HG03159 (cell line): ENCODE measurements at regions not wholly inside any gene's neighbourhood (a gene's known extent, or its start where the extent isn't known, plus 50 kb on each side); places are given as distances from the start of the nearest gene placed in this dataset.
A peak's percentile ranks its signal among the peaks of the same experiment; 100 is the strongest.
"Not testable (repeated sequence)": the region's sequence is repeated elsewhere in the genome, so short reads cannot be mapped to it uniquely, and the experiment has no call there.

Experiments
- ATAC-seq: cut with Tn5 transposase; IDR thresholded peaks from one replicate; pipeline ENCODE4 v1.9.1; 2021; ENCODE audit warnings: mild to moderate bottlenecking, moderate library complexity; ENCODE audit not compliant: unreplicated experiment

DNA sequence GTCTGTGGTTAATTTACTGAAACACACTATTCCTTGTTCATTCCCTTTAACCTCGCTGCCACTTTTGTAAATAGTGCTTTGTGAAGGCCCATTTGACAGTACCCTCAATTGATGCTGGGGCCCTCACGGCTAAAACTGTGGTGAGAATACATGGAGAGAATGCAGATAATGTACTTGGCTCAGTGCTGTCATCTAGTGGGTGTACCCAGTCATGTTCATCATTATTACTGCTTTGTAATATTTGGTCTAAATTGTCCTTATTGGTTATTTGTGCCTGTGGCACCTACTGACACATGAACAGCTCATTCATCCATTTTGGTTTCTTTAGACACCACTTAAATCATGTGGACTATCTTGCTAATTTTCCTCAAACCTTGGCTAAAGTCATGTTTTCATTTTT, 543.6 kb downstream of the EDEM1 start:
- peak; percentile 47 for ATAC-seq

DNA sequence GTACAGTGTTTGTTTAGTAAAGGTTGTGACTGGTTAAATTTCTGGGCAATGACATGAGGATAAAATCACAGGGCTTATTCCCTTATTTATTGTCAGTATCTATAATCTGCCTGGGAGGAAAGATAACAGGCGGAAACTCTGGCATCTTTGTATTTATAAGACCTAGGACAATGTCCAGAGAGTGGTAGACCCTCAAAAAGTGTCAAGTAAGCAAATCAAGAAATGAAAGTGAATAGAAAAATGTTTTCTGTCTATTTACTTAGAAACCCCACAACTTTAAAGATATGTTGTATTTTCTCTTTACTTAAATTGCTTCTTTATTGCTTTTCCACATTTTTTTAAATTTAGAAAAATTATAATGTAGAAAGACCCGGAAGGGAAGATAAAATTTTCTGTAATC, 544.6 kb downstream of the EDEM1 start:
- no peak for ATAC-seq

DNA sequence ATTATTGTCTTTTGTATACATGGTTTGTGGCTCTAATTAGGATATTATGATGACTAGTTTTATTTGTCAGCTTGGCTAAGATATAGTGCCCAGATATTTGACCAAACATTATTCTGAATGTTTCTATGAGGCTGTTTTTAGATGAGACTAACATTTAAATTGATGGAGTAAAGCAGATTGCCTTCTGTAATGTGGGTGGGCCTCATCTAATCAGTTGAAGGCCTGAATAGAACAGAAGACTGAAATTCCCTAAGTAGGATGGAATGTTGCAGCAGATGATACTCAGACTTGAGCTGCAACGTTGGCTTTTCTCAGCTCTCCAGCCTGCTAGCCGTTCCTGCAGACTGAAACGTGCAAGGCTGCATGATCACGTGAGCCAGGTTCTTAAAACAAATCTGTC, 546.5 kb downstream of the EDEM1 start:
- no peak for ATAC-seq

DNA sequence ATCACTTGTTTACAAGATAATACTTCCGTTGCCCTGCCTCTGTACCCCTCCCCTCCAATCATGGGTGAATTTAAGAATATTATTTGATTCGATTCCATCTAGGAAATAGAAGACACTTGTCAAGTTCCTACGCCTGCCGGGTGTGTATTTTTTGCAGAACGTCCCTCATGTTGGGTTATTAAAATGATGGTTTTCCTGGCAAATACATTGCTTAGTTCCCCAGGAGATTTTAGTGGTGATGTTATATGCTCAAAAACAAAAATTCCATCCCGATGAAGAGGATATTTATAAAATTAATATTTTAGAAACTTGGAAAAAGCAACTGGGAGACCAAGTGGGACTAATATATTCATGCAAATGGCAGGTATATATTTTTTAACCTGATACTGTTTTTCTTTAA, 548.4 kb downstream of the EDEM1 start:
- no peak for ATAC-seq

DNA sequence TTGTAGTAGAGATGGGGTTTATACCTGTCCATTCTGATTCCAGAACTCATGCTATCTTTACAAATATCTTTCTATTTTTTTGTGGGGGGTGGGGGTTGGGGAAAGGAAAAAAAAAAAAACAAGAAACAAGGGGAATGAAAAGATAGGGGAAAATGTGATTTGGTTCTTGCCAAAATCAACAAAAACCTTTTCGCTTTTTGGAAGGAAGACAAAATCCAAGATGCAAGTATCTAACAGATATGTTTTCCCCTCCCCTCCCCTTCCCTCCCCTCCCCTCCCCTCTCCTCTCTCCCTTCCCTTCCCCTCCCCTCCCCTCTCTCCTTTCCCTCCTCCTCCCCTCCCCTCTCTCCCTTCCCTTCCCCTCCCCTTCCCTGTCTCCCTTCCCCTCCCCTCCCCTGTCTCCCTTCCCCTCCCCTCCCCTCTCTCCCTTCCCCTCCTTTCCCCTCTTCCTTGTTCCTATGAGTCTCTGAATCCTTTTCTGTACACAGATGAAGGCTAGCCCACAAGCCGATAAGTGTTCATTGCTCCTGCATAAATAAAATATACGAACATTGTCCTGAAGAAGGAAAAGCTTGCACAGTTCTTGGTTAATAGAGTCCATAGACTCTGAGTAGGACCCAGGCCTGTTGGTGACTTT, 551.9 kb downstream of the EDEM1 start:
- ATAC-seq = no peak

DNA sequence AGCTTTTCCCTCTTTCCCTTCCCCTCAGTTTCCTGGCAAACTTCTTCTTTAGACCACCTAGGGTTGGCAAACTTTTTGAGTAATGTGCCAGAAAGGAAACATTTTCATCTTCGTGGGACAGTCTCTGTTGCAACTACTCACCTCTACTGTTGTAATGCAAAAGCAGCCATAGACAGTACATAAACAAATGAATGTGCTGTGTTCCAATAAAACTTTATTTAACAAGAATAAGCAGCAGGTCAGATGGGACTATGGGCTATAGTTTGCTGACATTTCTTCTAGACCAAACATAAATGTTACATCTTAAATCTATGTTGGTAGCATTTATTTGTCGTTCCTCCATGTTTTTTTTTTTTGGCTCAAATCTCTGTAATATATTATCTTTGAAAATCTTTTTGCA, 552.4 kb downstream of the EDEM1 start:
- no peak for ATAC-seq

DNA sequence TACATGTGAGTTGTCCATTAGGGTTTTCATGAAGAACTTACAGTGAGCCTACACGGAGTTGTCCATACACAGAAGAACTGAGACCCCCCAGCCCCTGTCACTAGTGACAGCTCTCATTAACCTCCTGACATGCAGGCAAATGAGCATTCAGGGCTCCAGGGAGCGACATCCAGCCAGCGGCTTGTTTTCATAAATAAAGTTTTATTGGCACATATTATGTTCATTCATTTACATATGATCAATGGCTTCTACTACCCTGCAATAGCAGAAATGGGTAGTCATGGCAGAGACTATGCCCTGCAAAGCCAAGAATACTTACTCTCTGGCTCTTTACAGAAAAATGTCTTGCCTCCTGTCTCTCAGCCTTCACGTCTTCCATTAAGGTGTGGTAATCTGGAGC, 553.5 kb downstream of the EDEM1 start:
- no peak for ATAC-seq

DNA sequence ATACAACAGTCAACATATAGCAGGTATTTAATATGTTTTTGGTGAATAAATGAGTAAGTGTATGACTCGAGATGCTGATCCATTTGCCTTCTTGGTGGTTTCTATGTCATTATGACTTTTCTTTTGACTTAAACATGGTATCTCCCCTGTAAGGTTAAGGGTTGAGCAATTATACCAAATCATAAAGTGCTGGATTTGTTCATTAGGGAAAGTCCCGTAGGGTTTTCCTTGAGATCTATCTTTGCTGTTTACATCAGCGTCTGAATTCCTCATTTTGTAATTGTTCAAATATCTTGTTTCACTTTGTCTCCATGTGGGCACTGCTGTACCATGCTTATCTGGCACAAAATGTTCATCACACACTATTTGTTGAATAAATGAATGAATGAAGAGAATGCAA, 562.6 kb downstream of the EDEM1 start:
- ATAC-seq = no peak

DNA sequence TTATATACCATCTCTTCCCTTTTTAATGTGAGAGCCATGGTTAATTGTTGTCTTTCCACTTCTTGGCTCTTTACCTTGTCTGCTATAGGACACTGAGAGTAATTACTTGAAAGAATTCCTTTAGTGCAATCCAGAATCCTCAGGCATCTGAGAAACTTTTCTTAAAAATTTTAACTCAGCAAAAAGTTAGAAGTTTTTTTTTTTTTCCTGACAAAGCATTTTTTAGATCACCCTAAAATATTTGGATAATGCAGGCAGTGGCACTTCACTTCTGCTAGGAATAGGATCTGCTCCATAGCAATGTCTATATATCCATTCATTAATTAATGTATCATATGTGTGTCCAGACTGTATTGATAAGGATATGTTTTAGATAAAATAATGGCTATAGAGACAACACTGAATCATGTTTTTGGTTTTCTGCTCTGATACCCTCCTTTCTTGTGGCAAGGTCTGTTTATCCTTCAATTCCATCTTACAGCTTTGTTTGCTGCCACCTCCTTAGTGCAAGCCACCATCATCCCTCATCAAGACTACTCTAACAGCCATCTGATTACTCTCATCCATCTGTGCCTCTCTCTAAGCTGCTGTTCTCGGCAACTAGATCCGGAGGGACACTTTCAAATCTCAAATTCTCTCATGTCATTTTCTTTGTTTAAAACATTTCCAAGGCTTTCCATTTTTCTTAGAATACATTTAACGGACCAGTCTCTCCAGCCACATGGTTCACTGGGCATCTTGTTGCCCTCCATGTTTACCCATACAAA, 563.5 kb downstream of the EDEM1 start:
- ATAC-seq = no peak

DNA sequence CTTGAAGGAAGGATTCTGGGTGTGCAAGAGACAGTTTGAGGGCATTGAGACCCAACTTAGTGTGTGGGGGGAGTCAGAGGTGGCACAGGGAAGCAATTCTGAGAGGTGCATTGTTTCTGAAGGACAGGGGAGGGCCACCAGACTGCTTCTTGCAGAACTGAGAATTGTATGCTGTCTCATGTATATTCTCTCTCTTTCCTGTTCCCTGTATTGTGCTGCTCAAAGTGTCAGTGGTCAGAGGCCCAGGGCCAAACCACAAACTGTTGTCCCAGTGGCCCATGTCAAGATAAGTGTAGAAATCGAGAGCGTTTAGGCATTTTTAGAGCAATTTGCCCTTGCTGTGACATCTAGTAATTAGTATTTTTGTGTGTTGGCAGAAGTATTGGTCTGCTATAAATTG, 567.1 kb downstream of the EDEM1 start:
- ATAC-seq = peak; percentile 57

DNA sequence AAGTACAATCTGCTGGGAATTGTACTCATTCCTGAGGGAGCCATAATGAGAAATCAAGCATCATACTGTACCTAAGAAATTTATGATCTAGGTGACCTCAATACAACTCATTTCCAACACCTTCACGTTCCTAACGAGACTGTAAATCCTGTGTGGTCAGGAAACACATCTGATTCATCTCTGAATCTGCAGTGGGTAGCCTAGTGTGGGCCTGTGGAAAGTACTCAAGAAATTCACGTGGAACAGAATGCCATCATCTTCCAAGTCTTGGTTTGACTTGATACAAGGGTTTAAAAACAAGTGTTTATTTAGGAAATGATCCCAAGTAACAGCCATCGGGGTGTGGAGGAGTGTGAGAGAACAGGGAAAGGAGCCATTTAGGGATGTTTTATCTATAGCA, 568.9 kb downstream of the EDEM1 start:
- no peak for ATAC-seq

DNA sequence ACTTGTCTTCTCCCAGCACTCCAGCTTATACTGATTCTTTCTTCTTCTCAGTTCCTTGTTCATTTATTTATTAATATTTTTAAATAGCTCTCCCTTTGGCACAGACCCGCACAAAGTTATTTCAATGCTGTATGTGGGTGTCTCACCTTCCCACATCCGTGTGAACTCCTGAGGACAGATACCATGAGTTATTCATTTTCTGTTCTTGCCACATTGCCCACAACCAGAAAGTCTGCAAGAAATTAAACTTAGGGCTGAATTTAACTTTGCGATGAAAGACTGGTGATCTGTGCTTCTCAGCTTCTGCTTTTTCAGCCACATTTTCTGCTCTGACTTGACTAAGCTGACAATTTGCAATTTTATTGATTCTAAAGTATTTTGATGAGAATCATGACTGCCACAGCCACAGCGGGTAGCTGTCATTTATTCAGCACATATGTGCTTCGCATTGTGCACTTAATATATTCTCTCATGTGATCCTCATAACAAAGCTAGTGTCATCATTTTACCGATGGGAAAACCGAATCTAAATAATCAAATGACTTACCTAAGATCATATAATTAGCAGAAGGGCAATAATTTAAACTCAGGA, 569.8 kb downstream of the EDEM1 start:
- ATAC-seq = no peak

DNA sequence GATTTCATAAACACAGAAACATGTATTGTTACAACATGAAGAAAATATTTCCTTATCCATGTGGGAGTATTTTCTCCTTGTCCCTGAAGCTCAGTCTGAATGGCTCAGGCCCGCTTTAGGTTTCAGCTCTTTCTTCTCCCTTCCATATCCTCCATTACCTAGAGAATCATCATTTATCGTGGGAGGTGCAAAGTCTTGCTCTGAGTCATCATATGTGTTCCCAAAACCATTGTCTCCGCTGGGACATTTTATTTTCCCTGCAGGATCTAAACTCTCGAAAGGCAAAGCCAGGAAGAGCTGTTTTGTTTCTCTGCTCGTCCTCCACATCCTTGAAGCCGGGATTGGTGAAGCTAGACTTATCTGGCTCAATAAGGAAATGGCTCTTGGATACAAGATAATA, 571.2 kb downstream of the EDEM1 start:
- ATAC-seq = no peak

DNA sequence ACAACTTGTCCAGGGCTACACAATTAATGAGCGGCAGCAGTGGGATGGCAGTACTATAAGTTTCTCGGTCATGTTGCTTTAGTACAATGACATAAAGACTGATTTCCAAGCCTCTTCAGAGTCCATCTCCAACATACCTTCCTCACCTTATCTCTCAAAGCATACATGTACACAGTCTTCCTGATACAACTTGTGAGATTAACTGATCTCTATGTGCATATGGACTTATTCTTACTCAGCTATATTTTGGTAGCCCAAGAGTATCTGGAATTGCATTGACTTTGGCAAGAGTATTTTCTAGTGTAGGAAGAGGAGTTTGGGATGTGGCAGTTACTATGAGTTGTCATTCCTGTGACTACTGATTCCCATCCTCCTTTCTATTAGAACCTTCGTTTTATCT, 575.0 kb downstream of the EDEM1 start:
- no peak for ATAC-seq

DNA sequence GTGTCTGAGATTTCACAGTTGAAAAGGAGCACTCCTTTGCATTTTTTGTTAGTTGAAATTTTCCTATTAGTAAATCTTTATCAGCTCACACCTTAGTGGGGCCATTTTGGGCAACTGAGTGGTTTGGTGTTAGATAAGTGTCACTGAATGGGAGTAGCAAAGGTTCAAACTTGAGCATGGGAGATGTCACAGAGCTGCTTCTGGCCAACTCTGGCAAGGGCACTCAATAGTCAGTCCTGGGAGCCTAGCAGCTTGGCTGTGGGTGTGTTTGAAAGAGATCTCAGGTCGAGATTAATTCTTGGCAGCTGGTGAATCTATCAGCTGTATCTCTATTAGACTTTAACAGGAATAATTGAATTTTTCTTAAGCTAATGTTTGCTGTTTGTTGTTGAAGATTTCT, 579.3 kb downstream of the EDEM1 start:
- no peak for ATAC-seq

DNA sequence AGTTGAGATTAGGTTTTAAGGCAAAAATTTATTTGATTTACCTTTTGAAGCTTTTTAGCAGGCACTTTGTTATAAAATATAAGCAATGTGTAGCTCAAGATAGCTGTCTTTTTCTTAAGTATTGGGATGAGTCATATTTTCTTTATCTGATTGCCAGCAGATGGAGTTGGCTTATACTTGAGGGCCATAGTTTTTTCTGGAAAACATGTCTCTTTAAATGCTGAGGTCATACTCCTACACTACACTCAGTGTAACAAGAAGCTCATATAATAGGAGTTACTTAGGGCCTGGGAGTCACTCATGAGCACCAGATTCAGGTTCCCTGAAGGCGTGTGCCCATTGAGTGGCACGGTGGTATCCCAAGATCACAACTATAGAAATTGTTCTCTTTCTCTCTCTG, 579.8 kb downstream of the EDEM1 start:
- no peak for ATAC-seq

DNA sequence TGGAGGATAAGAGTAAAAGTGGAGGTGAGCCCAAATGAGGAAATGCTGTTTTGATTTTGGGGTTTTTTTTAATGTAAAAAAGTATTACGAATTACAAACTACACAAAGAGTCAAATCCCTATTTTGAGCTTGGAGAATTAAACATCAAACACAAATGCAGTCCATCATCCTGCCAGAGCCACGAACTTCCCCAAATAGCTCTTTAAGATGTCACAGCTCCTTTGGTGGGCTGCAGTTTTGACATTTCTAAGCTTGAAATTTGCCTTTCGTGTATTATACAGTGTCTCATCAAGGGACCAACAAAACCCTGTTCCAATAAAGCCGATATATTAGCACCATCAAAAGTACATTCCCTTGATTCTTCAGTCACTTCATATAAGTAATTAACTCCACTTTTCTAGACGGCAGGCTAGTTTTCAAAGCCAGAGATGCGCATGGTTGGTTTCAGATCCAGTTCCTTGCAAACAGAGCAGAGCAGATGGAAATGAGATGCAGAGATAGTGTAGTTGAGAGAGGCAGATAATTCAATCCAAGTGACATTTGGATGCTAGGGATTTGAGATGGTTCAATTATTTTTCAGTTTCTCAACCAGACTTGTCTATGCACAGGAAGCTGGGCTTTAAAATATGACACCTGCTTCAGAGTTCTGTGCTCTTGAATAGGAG, 580.9 kb downstream of the EDEM1 start:
- ATAC-seq = no peak

DNA sequence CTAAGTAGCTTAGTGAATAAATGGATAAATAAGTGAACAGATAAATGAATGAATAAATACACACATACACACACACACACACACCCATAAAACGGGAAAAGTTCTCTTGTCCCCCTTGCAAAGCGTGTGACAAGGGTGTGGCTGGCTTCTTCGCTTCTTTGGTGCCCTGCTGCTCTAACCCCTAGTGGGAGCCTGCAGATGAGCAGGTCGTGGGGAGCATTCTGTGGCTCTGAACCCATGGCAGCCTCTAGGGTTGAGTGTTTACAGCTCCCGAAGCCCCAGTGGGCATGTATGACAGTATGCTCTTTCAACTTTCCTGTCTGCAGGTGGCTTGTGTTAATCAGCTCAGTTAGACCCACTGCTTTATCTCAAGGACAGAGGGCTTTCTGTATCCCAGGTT, 582.3 kb downstream of the EDEM1 start:
- no peak for ATAC-seq

DNA sequence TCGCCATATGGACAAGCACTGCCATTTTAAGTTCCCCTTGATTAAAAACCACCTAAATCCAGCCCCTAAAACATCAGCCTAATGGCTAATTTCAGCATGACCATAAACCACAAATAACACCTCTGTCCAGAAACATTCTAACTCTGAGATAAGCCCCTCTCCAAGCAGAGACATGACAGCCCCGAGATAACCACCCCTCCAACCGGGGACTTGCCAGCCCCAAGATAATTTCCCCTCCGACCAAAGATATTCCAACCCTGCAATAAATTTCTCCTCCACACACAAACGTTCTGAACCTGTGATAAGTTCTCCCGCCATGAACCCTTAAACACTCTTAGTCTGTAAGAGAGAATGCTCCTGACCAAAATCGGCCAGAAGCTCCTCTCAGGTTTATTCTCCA, 586.8 kb downstream of the EDEM1 start:
- no peak for ATAC-seq

DNA sequence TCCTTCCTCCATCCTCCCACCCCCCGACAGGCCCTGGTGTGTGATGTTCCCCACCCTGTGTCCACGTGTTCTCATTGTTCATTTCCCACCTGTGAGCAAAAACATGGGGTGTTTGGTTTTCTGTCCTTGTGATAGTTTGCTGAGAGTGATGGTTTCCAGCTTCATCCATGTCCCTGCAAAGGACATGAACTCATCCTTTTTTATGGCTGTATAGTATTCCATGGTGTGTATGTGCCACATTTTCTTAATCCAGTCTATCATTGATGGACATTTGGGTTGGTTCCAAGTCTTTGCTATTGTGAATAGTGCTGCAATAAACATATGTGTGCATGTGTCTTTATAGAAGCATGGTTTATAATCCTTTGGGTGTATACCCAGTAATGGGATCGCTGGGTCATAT, 587.6 kb downstream of the EDEM1 start:
- not testable (repeated sequence) for ATAC-seq

DNA sequence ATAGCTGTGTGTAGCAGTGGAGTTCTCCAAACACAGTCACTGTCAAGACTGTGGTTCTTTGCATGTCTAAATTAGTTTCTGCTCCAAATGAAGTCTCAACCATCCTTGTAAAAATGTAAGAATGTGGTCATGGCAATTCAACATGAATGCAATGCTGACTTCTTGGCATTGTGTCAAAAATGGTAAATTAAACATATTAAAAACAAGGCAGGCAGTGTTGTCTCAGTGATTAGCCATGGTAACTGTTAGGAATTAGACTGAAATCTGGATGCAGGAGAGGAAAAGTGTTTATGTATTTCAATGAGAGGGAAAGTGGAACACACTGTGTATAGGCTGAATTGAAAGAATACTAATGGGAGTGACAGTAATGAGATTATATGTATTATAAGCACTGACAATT, 597.2 kb downstream of the EDEM1 start:
- ATAC-seq = no peak
